Esophagus squamous epithelium (tissue), 5 donors: ENCODE measurements at regions not wholly inside any gene's neighbourhood (a gene's known extent, or its start where the extent isn't known, plus 50 kb on each side); places are given as distances from the start of the nearest gene placed in this dataset.

Source experiments
- DNase-seq: peaks from one replicate; lab custom pipeline; 2025; lab: John Stamatoyannopoulos, UW
- H3K27ac ChIP-seq, 4 donors: fragments of 200-600 bp; sonication (generic); one replicate each; pipeline ENCODE4 v1.5.1; 2016 to 2019; ENCODE audit warnings: mild to moderate bottlenecking in 1 of 4
- H3K27me3 ChIP-seq, 4 donors: fragments of 200-600 bp; sonication (generic); 1 replicate in 3 of 4; 2 replicates in 1 of 4; pipeline versions ENCODE4 v1.5.1 to v1.6.0; 2017 to 2021; ENCODE audit warnings: antibody characterized with exemption in 1 of 4
- H3K36me3 ChIP-seq, 3 donors: fragments of 200-600 bp; sonication (generic); one replicate each; pipeline ENCODE4 v1.5.1; 2016 to 2019
- H3K4me1 ChIP-seq, 3 donors: fragments of 200-600 bp; sonication (generic); one replicate each; pipeline ENCODE4 v1.5.1; 2017 to 2019
- H3K4me3 ChIP-seq, 4 donors: fragments of 200-600 bp; sonication (generic); 1 replicate in 3 of 4; 2 replicates in 1 of 4; pipeline ENCODE4 v1.5.1; 2016 to 2019; ENCODE audit warnings: mild to moderate bottlenecking in 2 of 4, moderate library complexity in 1 of 4
- H3K9me3 ChIP-seq, 3 donors: fragments of 200-600 bp; sonication (generic); one replicate each; pipeline ENCODE4 v1.5.1; 2016 to 2019
- CTCF ChIP-seq, 6 experiments: fragments of 450-650 bp in 4 of 6; fragments of 200-600 bp in 2 of 6; sonication (generic) in 2 of 6; IDR thresholded peaks; one replicate each; pipeline ENCODE4 v1.5.1; 2016 to 2019; ENCODE audit warnings: antibody characterized with exemption in 6 of 6, mild to moderate bottlenecking in 4 of 6, moderate library complexity in 4 of 6
- POLR2A ChIP-seq, 4 donors: fragments of 450-650 bp; IDR thresholded peaks; one replicate each; pipeline ENCODE4 v1.6.1; 2017; ENCODE audit warnings: antibody characterized with exemption in 4 of 4, mild to moderate bottlenecking in 4 of 4, moderate library complexity in 3 of 4
- WGBS, 2 donors: methylation state at CpG; one replicate each; pipeline ENCODE4 v1.1.5; 2018; 5-methylcytosine and 5-hydroxymethylcytosine counted together
- intact Hi-C: fragments of 100-400 bp; cut with DNase I; formaldehyde crosslinking; loops from one replicate; pipeline ENCODE4 v1.15.0; 2022
- donor health status: DM: yes; HTN: yes; CAD: no.

GRCh38 chr13:86653009-86653408, 853.8 kb upstream of the SLITRK6 start:
- no peak overlapping the region for H3K4me3 ChIP-seq
- no peaks in the 10 kb centered on the region for H3K9me3 ChIP-seq
- TF ChIP-seq CTCF (IDR thresholded peaks at IDR 0.05) (no peak), POLR2A (IDR thresholded peaks at IDR 0.05) (no peak)
- H3K27me3 ChIP-seq = no peaks in the 10 kb centered on the region
- intact Hi-C loops = no loop called here
- no peaks in the 10 kb centered on the region for H3K4me1 ChIP-seq
- no peak for DNase-seq
- H3K27ac ChIP-seq = no peak overlapping the region
- H3K36me3 ChIP-seq = no peaks in the 10 kb centered on the region

- no peak overlapping the region for H3K4me3 ChIP-seq
- intact Hi-C loops = no loop called here
- H3K4me1 ChIP-seq = no peaks in the 10 kb centered on the region
- TF ChIP-seq POLR2A (IDR thresholded peaks at IDR 0.05) (no peak), CTCF (IDR thresholded peaks at IDR 0.05) (no peak)
- 81 to 86% methylated on average over 3 of the region's 3 CpGs for WGBS, 2 donors
- no peak overlapping the region for H3K27ac ChIP-seq
- no peaks in the 10 kb centered on the region for H3K9me3 ChIP-seq
- DNase-seq = no peak
- H3K27me3 ChIP-seq = no peaks in the 10 kb centered on the region
- H3K36me3 ChIP-seq = no peaks in the 10 kb centered on the region
Observed at GRCh38 chr13:86655561-86655960, 856.3 kb upstream of the SLITRK6 start.

GRCh38 chr13:86660090-86660489, 860.9 kb upstream of the SLITRK6 start:
- no peaks in the 10 kb centered on the region for H3K4me1 ChIP-seq
- peaks cover 0 to 10% (median 9%) of the 10 kb centered on the region in 3 donors for H3K9me3 ChIP-seq
- H3K27me3 ChIP-seq = no peaks in the 10 kb centered on the region
- no peak overlapping the region for H3K4me3 ChIP-seq
- DNase-seq = no peak
- WGBS, 2 donors = 82 to 88% methylated on average over 1 of the region's 1 CpG
- intact Hi-C loops = no loop called here
- H3K27ac ChIP-seq = no peak overlapping the region
- no peak for TF ChIP-seq POLR2A (IDR thresholded peaks at IDR 0.05)
- H3K36me3 ChIP-seq = no peaks in the 10 kb centered on the region

GRCh38 chr13:86665842-86666241, 866.6 kb upstream of the SLITRK6 start:
- TF ChIP-seq CTCF (IDR thresholded peaks at IDR 0.05) (no peak), POLR2A (IDR thresholded peaks at IDR 0.05) (no peak)
- H3K36me3 ChIP-seq = no peaks in the 10 kb centered on the region
- H3K4me3 ChIP-seq = no peak overlapping the region
- no peak overlapping the region for H3K27ac ChIP-seq
- 72 to 83% methylated on average over 3 of the region's 3 CpGs for WGBS, 2 donors
- intact Hi-C loops = no loop called here
- H3K27me3 ChIP-seq = no peaks in the 10 kb centered on the region
- no peaks in the 10 kb centered on the region for H3K4me1 ChIP-seq
- peaks cover 0 to 10% (median 9%) of the 10 kb centered on the region in 3 donors for H3K9me3 ChIP-seq
- DNase-seq = no peak

- no peaks in the 10 kb centered on the region for H3K9me3 ChIP-seq
- intact Hi-C loops = no loop called here
- TF ChIP-seq CTCF (IDR thresholded peaks at IDR 0.05) (no peak), POLR2A (IDR thresholded peaks at IDR 0.05) (no peak)
- no peaks in the 10 kb centered on the region for H3K4me1 ChIP-seq
- no peak overlapping the region for H3K4me3 ChIP-seq
- H3K27ac ChIP-seq = no peak overlapping the region
- H3K36me3 ChIP-seq = no peaks in the 10 kb centered on the region
- H3K27me3 ChIP-seq = no peaks in the 10 kb centered on the region
- no peak for DNase-seq
Observed at GRCh38 chr13:86673931-86674431, 874.8 kb upstream of the SLITRK6 start.

GRCh38 chr13:86681223-86681622, 882.0 kb upstream of the SLITRK6 start:
- 59 to 61% methylated on average over 5 of the region's 5 CpGs for WGBS, 2 donors
- intact Hi-C loops = no loop called here
- H3K4me1 ChIP-seq = no peaks in the 10 kb centered on the region
- H3K9me3 ChIP-seq = no peaks in the 10 kb centered on the region
- H3K36me3 ChIP-seq = no peaks in the 10 kb centered on the region
- TF ChIP-seq CTCF (IDR thresholded peaks at IDR 0.05) = no peak
- DNase-seq = no peak
- no peak overlapping the region for H3K27ac ChIP-seq
- H3K4me3 ChIP-seq = no peak overlapping the region
- H3K27me3 ChIP-seq = no peaks in the 10 kb centered on the region
